CD14-positive monocyte (primary cell): ENCODE measurements at regions not wholly inside any gene's neighbourhood (a gene's known extent, or its start where the extent isn't known, plus 50 kb on each side); places are given as distances from the start of the nearest gene placed in this dataset.

Experiments used
- DNase-seq, 3 donors: peaks; one replicate each; pipeline ENCODE4 v3.0.0-alpha.2; 2011 to 2022
- H2AFZ ChIP-seq: 2 replicates; pipeline ENCODE4 v1.6.0; 2012; ENCODE audit warnings: mild to moderate bottlenecking, low read depth, low read length, inconsistent platforms; ENCODE audit not compliant: insufficient read depth, poor library complexity, severe bottlenecking
- H3K27ac ChIP-seq, 2 donors: 1 replicate in 1 of 2; 2 replicates in 1 of 2; pipeline ENCODE4 v1.5.1; 2012 to 2013; ENCODE audit warnings: low read length in 2 of 2, control low read depth in 1 of 2, inconsistent platforms in 1 of 2, low read depth in 1 of 2, mild to moderate bottlenecking in 1 of 2
- H3K27me3 ChIP-seq, 2 donors: one replicate each; pipeline versions ENCODE4 v1.6.0 to v1.6.1; 2011 to 2013; ENCODE audit warnings: low read length in 2 of 2; ENCODE audit not compliant: control insufficient read depth in 2 of 2, insufficient read depth in 2 of 2
- H3K36me3 ChIP-seq, 2 donors: replicated peaks in 1 of 2; 1 replicate in 1 of 2; 2 replicates in 1 of 2; pipeline versions ENCODE4 v1.5.1 to v1.6.1; 2012 to 2013; ENCODE audit warnings: low read length in 2 of 2, control low read depth in 1 of 2, inconsistent platforms in 1 of 2, mild to moderate bottlenecking in 1 of 2; ENCODE audit not compliant: insufficient read depth in 2 of 2, control insufficient read depth in 1 of 2
- H3K4me1 ChIP-seq, 2 donors: 1 replicate in 1 of 2; 2 replicates in 1 of 2; pipeline versions ENCODE4 v1.5.1 to v1.6.1; 2012 to 2013; ENCODE audit warnings: low read length in 2 of 2, control low read depth in 1 of 2, inconsistent platforms in 1 of 2, mild to moderate bottlenecking in 1 of 2, moderate library complexity in 1 of 2; ENCODE audit not compliant: insufficient read depth in 2 of 2, control insufficient read depth in 1 of 2
- H3K4me2 ChIP-seq: replicated peaks from 2 replicates; pipeline ENCODE3; 2012; ENCODE audit warnings: low read length, moderate library complexity, mild to moderate bottlenecking; ENCODE audit not compliant: poor library complexity, severe bottlenecking; ENCODE audit errors: extremely low read depth
- H3K4me3 ChIP-seq, 3 experiments: fragments of 200-600 bp in 1 of 3; sonication (generic) in 1 of 3; replicated peaks in 1 of 3; 1 replicate in 2 of 3; 2 replicates in 1 of 3; pipeline ENCODE4 v1.5.1; 2011 to 2013; ENCODE audit warnings: low read length in 3 of 3, mild to moderate bottlenecking in 3 of 3, control low read depth in 2 of 3, low read depth in 2 of 3, inconsistent platforms in 1 of 3, moderate library complexity in 1 of 3
- H3K79me2 ChIP-seq: 2 replicates; pipeline ENCODE4 v1.6.0; 2012; ENCODE audit warnings: mild to moderate bottlenecking, control low read depth, inconsistent platforms, low read length, moderate library complexity; ENCODE audit not compliant: insufficient read depth
- H3K9ac ChIP-seq: 2 replicates; pipeline ENCODE4 v1.6.0; 2017; ENCODE audit warnings: low read length, mild to moderate bottlenecking; ENCODE audit not compliant: insufficient read depth, poor library complexity, severe bottlenecking
- H3K9me3 ChIP-seq, 2 donors: replicated peaks in 1 of 2; 1 replicate in 1 of 2; 2 replicates in 1 of 2; pipeline versions ENCODE4 v1.5.1 to v1.6.1; 2012 to 2013; ENCODE audit warnings: low read length in 2 of 2, control low read depth in 1 of 2; ENCODE audit not compliant: control insufficient read depth in 1 of 2, insufficient read depth in 1 of 2
- H4K20me1 ChIP-seq: 2 replicates; pipeline ENCODE4 v1.6.0; 2012; ENCODE audit warnings: mild to moderate bottlenecking, low read length, control low read depth, moderate library complexity; ENCODE audit not compliant: insufficient read depth
- H3K27ac Mint-ChIP-seq, 7 donors: one replicate each; pipeline ENCODE4 v1.8.0; 2020; ENCODE audit warnings: mild to moderate bottlenecking in 7 of 7, mixed read lengths in 7 of 7, moderate library complexity in 6 of 7, inconsistent platforms in 2 of 7
- H3K27me3 Mint-ChIP-seq, 3 donors: one replicate each; pipeline ENCODE4 v1.8.0; 2021 to 2022; ENCODE audit warnings: low read depth in 3 of 3, mild to moderate bottlenecking in 3 of 3, mixed read lengths in 3 of 3, moderate library complexity in 3 of 3, inconsistent platforms in 1 of 3
- H3K36me3 Mint-ChIP-seq, 2 donors: one replicate each; pipeline ENCODE4 v1.8.0; 2020; ENCODE audit warnings: mixed read lengths in 2 of 2, inconsistent platforms in 1 of 2, mild to moderate bottlenecking in 1 of 2
- H3K4me1 Mint-ChIP-seq: one replicate; pipeline ENCODE4 v1.8.0; 2020; ENCODE audit warnings: mild to moderate bottlenecking, mixed read lengths
- H3K4me3 Mint-ChIP-seq, 2 donors: one replicate each; pipeline ENCODE4 v1.8.0; 2020; ENCODE audit warnings: mild to moderate bottlenecking in 2 of 2, mixed read lengths in 2 of 2, moderate library complexity in 1 of 2
- H3K9me3 Mint-ChIP-seq, 7 donors: one replicate each; pipeline ENCODE4 v1.8.0; 2020 to 2022; ENCODE audit warnings: mixed read lengths in 7 of 7, mild to moderate bottlenecking in 6 of 7, moderate library complexity in 6 of 7, inconsistent platforms in 2 of 7
- CTCF ChIP-seq: fragments of 200-600 bp; IDR thresholded peaks from one replicate; pipeline ENCODE4 v1.8.0; 2022; ENCODE audit warnings: antibody characterized with exemption, mild to moderate bottlenecking
- WGBS: methylation state at CpG from one replicate; pipeline ENCODE4 v1.1.5; 2013; ENCODE audit warnings: missing lambda C conversion rate; ENCODE audit not compliant: insufficient coverage; 5-methylcytosine and 5-hydroxymethylcytosine counted together
- intact Hi-C, 2 donors: fragments of 100-400 bp; cut with micrococcal nuclease; formaldehyde crosslinking; loops; one replicate each; pipeline versions ENCODE4 v1.15.0 to v1.15.1; 2023

GRCh38 chrX:150052226-150052625 lies 113.9 kb upstream of the EOLA2 start:
- H3K9me3 ChIP-seq = no peaks in the 10 kb centered on the region
- DNase-seq = no peak
- H3K27ac ChIP-seq = no peak overlapping the region
- H3K4me1 ChIP-seq = no peaks in the 10 kb centered on the region
- intact Hi-C loops = no loop called here
- no peak overlapping the region for H3K9ac ChIP-seq
- H3K9me3 Mint-ChIP-seq = peaks cover 0 to 3% (median 0%) of the 10 kb centered on the region in 7 donors
- peak overlapping the region in 1 of 2 donors; percentile 4 for H3K4me3 Mint-ChIP-seq
- no peak overlapping the region for H2AFZ ChIP-seq
- H3K27me3 ChIP-seq = no peaks in the 10 kb centered on the region
- H3K27ac Mint-ChIP-seq = no peak overlapping the region
- H3K79me2 ChIP-seq = no peaks in the 10 kb centered on the region
- no peaks in the 10 kb centered on the region for H3K36me3 ChIP-seq
- H3K4me2 ChIP-seq = no peak overlapping the region
- no peaks in the 10 kb centered on the region for H4K20me1 ChIP-seq
- H3K4me3 ChIP-seq = no peak overlapping the region
- TF ChIP-seq CTCF = no peak
- WGBS = no CpG with 5 or more reads among the region's 1 CpG
- H3K4me1 Mint-ChIP-seq = no peaks in the 10 kb centered on the region
- H3K27me3 Mint-ChIP-seq = peaks cover 0 to 4% (median 2%) of the 10 kb centered on the region in 3 donors
- H3K36me3 Mint-ChIP-seq = no peaks in the 10 kb centered on the region

GRCh38 chrX:150058728-150059127 lies 120.4 kb upstream of the EOLA2 start:
- Mint-ChIP-seq H3K27ac (no peak overlapping the region), H3K4me1 (peaks cover 11% of the 10 kb centered on the region), H3K27me3 (peaks cover 0 to 1% (median 0%) of the 10 kb centered on the region in 3 donors), H3K9me3 (peaks cover 0 to under 1% (median 0%) of the 10 kb centered on the region in 7 donors), H3K4me3 (no peak overlapping the region), H3K36me3 (no peaks in the 10 kb centered on the region)
- no peaks in the 10 kb centered on the region for H3K9me3 ChIP-seq
- no peak overlapping the region for H3K9ac ChIP-seq
- H3K79me2 ChIP-seq = no peaks in the 10 kb centered on the region
- H3K4me3 ChIP-seq = no peak overlapping the region
- no peak overlapping the region for H3K27ac ChIP-seq
- H4K20me1 ChIP-seq = no peaks in the 10 kb centered on the region
- no peak for TF ChIP-seq CTCF
- intact Hi-C loops = no loop called here
- DNase-seq = no peak
- no peak overlapping the region for H3K4me2 ChIP-seq
- H3K4me1 ChIP-seq = peaks cover 9 to 12% of the 10 kb centered on the region in 2 donors
- no peaks in the 10 kb centered on the region for H3K36me3 ChIP-seq
- no peak overlapping the region for H2AFZ ChIP-seq
- no CpG with 5 or more reads among the region's 1 CpG for WGBS
- H3K27me3 ChIP-seq = no peaks in the 10 kb centered on the region
